GM21723 (cell line): ENCODE measurements at regions not wholly inside any gene's neighbourhood (a gene's known extent, or its start where the extent isn't known, plus 50 kb on each side); places are given as distances from the start of the nearest gene placed in this dataset.
"Not testable (repeated sequence)": the region's sequence is repeated elsewhere in the genome, so short reads cannot be mapped to it uniquely, and the experiment has no call there.

Experiments
- ATAC-seq: cut with Tn5 transposase; IDR thresholded peaks from one replicate; pipeline ENCODE4 v1.9.1; 2021; ENCODE audit warnings: mild to moderate bottlenecking, moderate library complexity; ENCODE audit not compliant: unreplicated experiment

GRCh38 chr12:73632661-73633060, 905.0 kb upstream of the ATXN7L3B start:
- no peak for ATAC-seq

- not testable (repeated sequence) for ATAC-seq
Observed at GRCh38 chr12:73639397-73639796, 898.2 kb upstream of the ATXN7L3B start.

- ATAC-seq, result no peak
Observed at GRCh38 chr12:73656375-73656774, 881.3 kb upstream of the ATXN7L3B start.

GRCh38 chr12:73659802-73660201, 877.8 kb upstream of the ATXN7L3B start:
- ATAC-seq, result no peak

- no peak for ATAC-seq
Observed at GRCh38 chr12:73665193-73665592, 872.4 kb upstream of the ATXN7L3B start.

- not testable (repeated sequence) for ATAC-seq
Observed at GRCh38 chr12:73671550-73671949, 866.1 kb upstream of the ATXN7L3B start.

- no peak for ATAC-seq
Observed at GRCh38 chr12:73677520-73678291, 859.9 kb upstream of the ATXN7L3B start.

- ATAC-seq, result no peak
Observed at GRCh38 chr12:73678335-73678734, 859.3 kb upstream of the ATXN7L3B start.

GRCh38 chr12:73699318-73699717, 838.3 kb upstream of the ATXN7L3B start:
- no peak for ATAC-seq

GRCh38 chr12:73714655-73715054, 823.0 kb upstream of the ATXN7L3B start:
- no peak for ATAC-seq

GRCh38 chr12:73716143-73716542, 821.5 kb upstream of the ATXN7L3B start:
- not testable (repeated sequence) for ATAC-seq

GRCh38 chr12:73719223-73719622, 818.4 kb upstream of the ATXN7L3B start:
- no peak for ATAC-seq

GRCh38 chr12:73726881-73727280, 810.8 kb upstream of the ATXN7L3B start:
- no peak for ATAC-seq

GRCh38 chr12:73731658-73732057, 806.0 kb upstream of the ATXN7L3B start:
- no peak for ATAC-seq

GRCh38 chr12:73769337-73769736, 768.3 kb upstream of the ATXN7L3B start:
- ATAC-seq, result no peak

GRCh38 chr12:73798523-73798922, 739.1 kb upstream of the ATXN7L3B start:
- no peak for ATAC-seq

GRCh38 chr12:73815072-73815645, 722.5 kb upstream of the ATXN7L3B start:
- no peak for ATAC-seq

- no peak for ATAC-seq
Observed at GRCh38 chr12:73817161-73817560, 720.5 kb upstream of the ATXN7L3B start.

- no peak for ATAC-seq
Observed at GRCh38 chr12:73833746-73834145, 703.9 kb upstream of the ATXN7L3B start.

GRCh38 chr12:73841963-73842362, 695.7 kb upstream of the ATXN7L3B start:
- ATAC-seq, result no peak

GRCh38 chr12:73863546-73863945, 674.1 kb upstream of the ATXN7L3B start:
- no peak for ATAC-seq

- no peak for ATAC-seq
Observed at GRCh38 chr12:73867147-73867546, 670.5 kb upstream of the ATXN7L3B start.

GRCh38 chr12:73877291-73877690, 660.3 kb upstream of the ATXN7L3B start:
- ATAC-seq, result not testable (repeated sequence)
